CD14-positive monocyte (primary cell): ENCODE measurements at regions not wholly inside any gene's neighbourhood (a gene's known extent, or its start where the extent isn't known, plus 50 kb on each side); places are given as distances from the start of the nearest gene placed in this dataset.

Experiments used
- DNase-seq, 3 donors: peaks; one replicate each; pipeline ENCODE4 v3.0.0-alpha.2; 2011 to 2022
- H2AFZ ChIP-seq: 2 replicates; pipeline ENCODE4 v1.6.0; 2012; ENCODE audit warnings: mild to moderate bottlenecking, low read depth, low read length, inconsistent platforms; ENCODE audit not compliant: insufficient read depth, poor library complexity, severe bottlenecking
- H3K27ac ChIP-seq, 2 donors: 1 replicate in 1 of 2; 2 replicates in 1 of 2; pipeline ENCODE4 v1.5.1; 2012 to 2013; ENCODE audit warnings: low read length in 2 of 2, control low read depth in 1 of 2, inconsistent platforms in 1 of 2, low read depth in 1 of 2, mild to moderate bottlenecking in 1 of 2
- H3K27me3 ChIP-seq, 2 donors: one replicate each; pipeline versions ENCODE4 v1.6.0 to v1.6.1; 2011 to 2013; ENCODE audit warnings: low read length in 2 of 2; ENCODE audit not compliant: control insufficient read depth in 2 of 2, insufficient read depth in 2 of 2
- H3K36me3 ChIP-seq, 2 donors: replicated peaks in 1 of 2; 1 replicate in 1 of 2; 2 replicates in 1 of 2; pipeline versions ENCODE4 v1.5.1 to v1.6.1; 2012 to 2013; ENCODE audit warnings: low read length in 2 of 2, control low read depth in 1 of 2, inconsistent platforms in 1 of 2, mild to moderate bottlenecking in 1 of 2; ENCODE audit not compliant: insufficient read depth in 2 of 2, control insufficient read depth in 1 of 2
- H3K4me1 ChIP-seq, 2 donors: 1 replicate in 1 of 2; 2 replicates in 1 of 2; pipeline versions ENCODE4 v1.5.1 to v1.6.1; 2012 to 2013; ENCODE audit warnings: low read length in 2 of 2, control low read depth in 1 of 2, inconsistent platforms in 1 of 2, mild to moderate bottlenecking in 1 of 2, moderate library complexity in 1 of 2; ENCODE audit not compliant: insufficient read depth in 2 of 2, control insufficient read depth in 1 of 2
- H3K4me2 ChIP-seq: replicated peaks from 2 replicates; pipeline ENCODE3; 2012; ENCODE audit warnings: low read length, moderate library complexity, mild to moderate bottlenecking; ENCODE audit not compliant: poor library complexity, severe bottlenecking; ENCODE audit errors: extremely low read depth
- H3K4me3 ChIP-seq, 3 experiments: fragments of 200-600 bp in 1 of 3; sonication (generic) in 1 of 3; replicated peaks in 1 of 3; 1 replicate in 2 of 3; 2 replicates in 1 of 3; pipeline ENCODE4 v1.5.1; 2011 to 2013; ENCODE audit warnings: low read length in 3 of 3, mild to moderate bottlenecking in 3 of 3, control low read depth in 2 of 3, low read depth in 2 of 3, inconsistent platforms in 1 of 3, moderate library complexity in 1 of 3
- H3K79me2 ChIP-seq: 2 replicates; pipeline ENCODE4 v1.6.0; 2012; ENCODE audit warnings: mild to moderate bottlenecking, control low read depth, inconsistent platforms, low read length, moderate library complexity; ENCODE audit not compliant: insufficient read depth
- H3K9ac ChIP-seq: 2 replicates; pipeline ENCODE4 v1.6.0; 2017; ENCODE audit warnings: low read length, mild to moderate bottlenecking; ENCODE audit not compliant: insufficient read depth, poor library complexity, severe bottlenecking
- H3K9me3 ChIP-seq, 2 donors: replicated peaks in 1 of 2; 1 replicate in 1 of 2; 2 replicates in 1 of 2; pipeline versions ENCODE4 v1.5.1 to v1.6.1; 2012 to 2013; ENCODE audit warnings: low read length in 2 of 2, control low read depth in 1 of 2; ENCODE audit not compliant: control insufficient read depth in 1 of 2, insufficient read depth in 1 of 2
- H4K20me1 ChIP-seq: 2 replicates; pipeline ENCODE4 v1.6.0; 2012; ENCODE audit warnings: mild to moderate bottlenecking, low read length, control low read depth, moderate library complexity; ENCODE audit not compliant: insufficient read depth
- H3K27ac Mint-ChIP-seq, 7 donors: one replicate each; pipeline ENCODE4 v1.8.0; 2020; ENCODE audit warnings: mild to moderate bottlenecking in 7 of 7, mixed read lengths in 7 of 7, moderate library complexity in 6 of 7, inconsistent platforms in 2 of 7
- H3K27me3 Mint-ChIP-seq, 3 donors: one replicate each; pipeline ENCODE4 v1.8.0; 2021 to 2022; ENCODE audit warnings: low read depth in 3 of 3, mild to moderate bottlenecking in 3 of 3, mixed read lengths in 3 of 3, moderate library complexity in 3 of 3, inconsistent platforms in 1 of 3
- H3K36me3 Mint-ChIP-seq, 2 donors: one replicate each; pipeline ENCODE4 v1.8.0; 2020; ENCODE audit warnings: mixed read lengths in 2 of 2, inconsistent platforms in 1 of 2, mild to moderate bottlenecking in 1 of 2
- H3K4me1 Mint-ChIP-seq: one replicate; pipeline ENCODE4 v1.8.0; 2020; ENCODE audit warnings: mild to moderate bottlenecking, mixed read lengths
- H3K4me3 Mint-ChIP-seq, 2 donors: one replicate each; pipeline ENCODE4 v1.8.0; 2020; ENCODE audit warnings: mild to moderate bottlenecking in 2 of 2, mixed read lengths in 2 of 2, moderate library complexity in 1 of 2
- H3K9me3 Mint-ChIP-seq, 7 donors: one replicate each; pipeline ENCODE4 v1.8.0; 2020 to 2022; ENCODE audit warnings: mixed read lengths in 7 of 7, mild to moderate bottlenecking in 6 of 7, moderate library complexity in 6 of 7, inconsistent platforms in 2 of 7
- WGBS: methylation state at CpG from one replicate; pipeline ENCODE4 v1.1.5; 2013; ENCODE audit warnings: missing lambda C conversion rate; ENCODE audit not compliant: insufficient coverage; 5-methylcytosine and 5-hydroxymethylcytosine counted together
- intact Hi-C, 2 donors: fragments of 100-400 bp; cut with micrococcal nuclease; formaldehyde crosslinking; loops; one replicate each; pipeline versions ENCODE4 v1.15.0 to v1.15.1; 2023
- TF ChIP-seq, protein P1 (sequence below): fragments of 200-600 bp; IDR thresholded peaks from one replicate; pipeline ENCODE4 v1.8.0; 2022; ENCODE audit warnings: antibody characterized with exemption, mild to moderate bottlenecking

DNA sequence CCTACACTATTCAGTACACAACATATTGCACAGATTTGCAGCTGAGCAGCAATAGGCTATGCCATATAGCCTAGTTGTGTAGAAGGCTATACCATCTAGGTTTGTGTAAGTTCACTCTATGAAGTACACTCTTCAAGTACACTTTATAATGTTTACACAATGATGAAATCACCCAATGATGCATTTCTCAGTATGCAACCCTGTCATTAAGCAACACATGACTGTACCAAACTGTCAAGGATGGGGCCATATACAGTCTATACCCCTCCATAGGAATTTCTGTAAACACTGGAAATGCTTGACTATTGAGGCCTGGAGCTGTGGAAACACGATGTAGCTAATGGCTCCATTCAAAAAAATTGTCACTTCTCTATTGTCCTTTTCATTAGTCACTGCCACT is 535.4 kb downstream of the EPM2A start:
- Histone ChIP-seq H3K9me3 (no peaks in the 10 kb centered on the region), H3K4me1 (no peaks in the 10 kb centered on the region), H3K4me2 (no peak overlapping the region), H3K27me3 (no peaks in the 10 kb centered on the region), H3K4me3 (no peak overlapping the region), H2AFZ (no peak overlapping the region), H3K36me3 (no peaks in the 10 kb centered on the region), H4K20me1 (no peaks in the 10 kb centered on the region), H3K79me2 (no peaks in the 10 kb centered on the region), H3K27ac (no peak overlapping the region), H3K9ac (no peak overlapping the region)
- H3K4me3 Mint-ChIP-seq, result no peak overlapping the region
- intact Hi-C loops, result no loop called here
- no CpG with 5 or more reads among the region's 1 CpG for whole genome bisulfite sequencing
- H3K36me3 Mint-ChIP-seq, result no peaks in the 10 kb centered on the region
- peaks cover 0 to 5% (median 0%) of the 10 kb centered on the region in 7 donors for H3K9me3 Mint-ChIP-seq
- no peak overlapping the region for H3K27ac Mint-ChIP-seq
- H3K4me1 Mint-ChIP-seq, result no peaks in the 10 kb centered on the region
- peak in 1 of 3 donors; percentile 10 for DNase-seq
- TF ChIP-seq, protein P1, sequence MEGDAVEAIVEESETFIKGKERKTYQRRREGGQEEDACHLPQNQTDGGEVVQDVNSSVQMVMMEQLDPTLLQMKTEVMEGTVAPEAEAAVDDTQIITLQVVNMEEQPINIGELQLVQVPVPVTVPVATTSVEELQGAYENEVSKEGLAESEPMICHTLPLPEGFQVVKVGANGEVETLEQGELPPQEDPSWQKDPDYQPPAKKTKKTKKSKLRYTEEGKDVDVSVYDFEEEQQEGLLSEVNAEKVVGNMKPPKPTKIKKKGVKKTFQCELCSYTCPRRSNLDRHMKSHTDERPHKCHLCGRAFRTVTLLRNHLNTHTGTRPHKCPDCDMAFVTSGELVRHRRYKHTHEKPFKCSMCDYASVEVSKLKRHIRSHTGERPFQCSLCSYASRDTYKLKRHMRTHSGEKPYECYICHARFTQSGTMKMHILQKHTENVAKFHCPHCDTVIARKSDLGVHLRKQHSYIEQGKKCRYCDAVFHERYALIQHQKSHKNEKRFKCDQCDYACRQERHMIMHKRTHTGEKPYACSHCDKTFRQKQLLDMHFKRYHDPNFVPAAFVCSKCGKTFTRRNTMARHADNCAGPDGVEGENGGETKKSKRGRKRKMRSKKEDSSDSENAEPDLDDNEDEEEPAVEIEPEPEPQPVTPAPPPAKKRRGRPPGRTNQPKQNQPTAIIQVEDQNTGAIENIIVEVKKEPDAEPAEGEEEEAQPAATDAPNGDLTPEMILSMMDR, result no peak
- H3K27me3 Mint-ChIP-seq, result no peaks in the 10 kb centered on the region

DNA sequence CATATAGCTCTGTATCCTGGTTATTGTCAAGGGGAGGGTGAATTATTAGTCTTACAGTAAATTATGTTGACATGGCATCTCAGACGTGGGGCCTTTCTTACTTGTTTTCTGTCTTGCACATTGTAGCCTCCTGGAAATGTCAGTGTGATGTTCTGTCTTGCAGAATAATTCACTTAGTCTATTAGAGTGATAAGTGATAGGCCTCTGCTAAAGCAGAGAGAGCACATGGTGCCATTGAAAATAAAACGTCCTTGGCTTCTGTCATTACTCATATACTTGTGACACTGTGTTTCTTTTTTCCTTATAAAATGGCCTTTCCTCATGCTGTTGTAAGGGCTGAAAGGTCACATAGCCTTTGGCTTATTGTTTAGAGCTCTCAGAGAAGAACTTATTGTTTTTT is 531.0 kb downstream of the EPM2A start:
- intact Hi-C loops, result no loop called here
- no peak overlapping the region for H3K27ac Mint-ChIP-seq

More for the DNA sequence above, 531.0 kb downstream of the EPM2A start:
- no peaks in the 10 kb centered on the region for H3K36me3 Mint-ChIP-seq
- no peak for DNase-seq
- no peak overlapping the region for H3K4me3 ChIP-seq
- H3K4me2 ChIP-seq, result no peak overlapping the region
- H3K27ac ChIP-seq, result no peak overlapping the region
- H4K20me1 ChIP-seq, result no peaks in the 10 kb centered on the region
- no peaks in the 10 kb centered on the region for H3K27me3 ChIP-seq
- no peaks in the 10 kb centered on the region for H3K9me3 Mint-ChIP-seq
- H2AFZ ChIP-seq, result no peak overlapping the region
- WGBS, result no CpG with 5 or more reads among the region's 2 CpGs
- H3K79me2 ChIP-seq, result no peaks in the 10 kb centered on the region
- peaks cover 0 to 1% (median 0%) of the 10 kb centered on the region in 3 donors for H3K27me3 Mint-ChIP-seq
- H3K4me1 Mint-ChIP-seq, result no peaks in the 10 kb centered on the region
- H3K4me1 ChIP-seq, result no peaks in the 10 kb centered on the region
- no peak overlapping the region for H3K4me3 Mint-ChIP-seq
- H3K36me3 ChIP-seq, result no peaks in the 10 kb centered on the region
- H3K9ac ChIP-seq, result no peak overlapping the region
- TF ChIP-seq, protein P1, result no peak
- no peaks in the 10 kb centered on the region for H3K9me3 ChIP-seq
